GM12878 (cell line): ENCODE measurements at regions not wholly inside any gene's neighbourhood (a gene's known extent, or its start where the extent isn't known, plus 50 kb on each side); places are given as distances from the start of the nearest gene placed in this dataset.

Source experiments
- TCF7 ChIP-seq: IDR thresholded peaks from 2 replicates; pipeline ENCODE4 v1.6.1; 2014; ENCODE audit warnings: antibody characterized with exemption, borderline replicate concordance
- TF ChIP-seq, protein P1 (sequence below), 3 experiments: IDR thresholded peaks in 2 of 3; conservative IDR thresholded peaks in 1 of 3; 2 replicates each; pipeline ENCODE4 v1.5.1; 2011; ENCODE audit warnings: low read depth in 3 of 3, low read length in 3 of 3, mild to moderate bottlenecking in 3 of 3, control low read depth in 2 of 3, moderate library complexity in 2 of 3, inconsistent platforms in 1 of 3, mixed read lengths in 1 of 3; ENCODE audit not compliant: control insufficient read depth in 2 of 3, insufficient read depth in 1 of 3; ENCODE audit errors: extremely low read depth in 1 of 3
- TF ChIP-seq, protein P2 (sequence below): IDR thresholded peaks from 2 replicates; pipeline ENCODE4 v1.6.1; 2011; ENCODE audit warnings: low read depth, low read length, improper control_type of control experiment, borderline replicate concordance

- TF ChIP-seq, protein P1, sequence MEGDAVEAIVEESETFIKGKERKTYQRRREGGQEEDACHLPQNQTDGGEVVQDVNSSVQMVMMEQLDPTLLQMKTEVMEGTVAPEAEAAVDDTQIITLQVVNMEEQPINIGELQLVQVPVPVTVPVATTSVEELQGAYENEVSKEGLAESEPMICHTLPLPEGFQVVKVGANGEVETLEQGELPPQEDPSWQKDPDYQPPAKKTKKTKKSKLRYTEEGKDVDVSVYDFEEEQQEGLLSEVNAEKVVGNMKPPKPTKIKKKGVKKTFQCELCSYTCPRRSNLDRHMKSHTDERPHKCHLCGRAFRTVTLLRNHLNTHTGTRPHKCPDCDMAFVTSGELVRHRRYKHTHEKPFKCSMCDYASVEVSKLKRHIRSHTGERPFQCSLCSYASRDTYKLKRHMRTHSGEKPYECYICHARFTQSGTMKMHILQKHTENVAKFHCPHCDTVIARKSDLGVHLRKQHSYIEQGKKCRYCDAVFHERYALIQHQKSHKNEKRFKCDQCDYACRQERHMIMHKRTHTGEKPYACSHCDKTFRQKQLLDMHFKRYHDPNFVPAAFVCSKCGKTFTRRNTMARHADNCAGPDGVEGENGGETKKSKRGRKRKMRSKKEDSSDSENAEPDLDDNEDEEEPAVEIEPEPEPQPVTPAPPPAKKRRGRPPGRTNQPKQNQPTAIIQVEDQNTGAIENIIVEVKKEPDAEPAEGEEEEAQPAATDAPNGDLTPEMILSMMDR (IDR thresholded peaks at IDR 0.05 in 2 of 3, conservative IDR thresholded peaks at IDR 0.05 in 1 of 3; ENCODE audit: control insufficient read depth in 2 of 3, extremely low read depth in 1 of 3, insufficient read depth in 1 of 3, low read depth in 3 of 3, low read length in 3 of 3): no peak
- TF ChIP-seq, protein P2, sequence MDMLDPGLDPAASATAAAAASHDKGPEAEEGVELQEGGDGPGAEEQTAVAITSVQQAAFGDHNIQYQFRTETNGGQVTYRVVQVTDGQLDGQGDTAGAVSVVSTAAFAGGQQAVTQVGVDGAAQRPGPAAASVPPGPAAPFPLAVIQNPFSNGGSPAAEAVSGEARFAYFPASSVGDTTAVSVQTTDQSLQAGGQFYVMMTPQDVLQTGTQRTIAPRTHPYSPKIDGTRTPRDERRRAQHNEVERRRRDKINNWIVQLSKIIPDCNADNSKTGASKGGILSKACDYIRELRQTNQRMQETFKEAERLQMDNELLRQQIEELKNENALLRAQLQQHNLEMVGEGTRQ: no peak
- TF ChIP-seq TCF7: no peak
Measured at GRCh38 chr7:8319115-8319514, 57.1 kb upstream of the ICA1 start.
